Spleen (tissue), 7 donors: ENCODE measurements at regions not wholly inside any gene's neighbourhood (a gene's known extent, or its start where the extent isn't known, plus 50 kb on each side); places are given as distances from the start of the nearest gene placed in this dataset.

Source experiments
- CTCF ChIP-seq, 11 experiments: fragments of 200-600 bp in 7 of 11; fragments of 450-650 bp in 4 of 11; sonication (generic) in 4 of 11; IDR thresholded peaks in 8 of 11; conservative IDR thresholded peaks in 3 of 11; 1 replicate in 7 of 11; 2 replicates in 4 of 11; pipeline versions ENCODE4 v1.4.0 to v1.8.0; 2016 to 2021; ENCODE audit warnings: antibody characterized with exemption in 11 of 11, inconsistent platforms in 4 of 11, mild to moderate bottlenecking in 1 of 11
- POLR2A ChIP-seq, 3 donors: fragments of 450-650 bp; IDR thresholded peaks; one replicate each; pipeline ENCODE4 v1.5.1; 2017; ENCODE audit warnings: antibody characterized with exemption in 3 of 3, mild to moderate bottlenecking in 1 of 3
- POLR2AphosphoS5 ChIP-seq, 3 donors: sonication (generic); formaldehyde crosslinking; IDR thresholded peaks; one replicate each; pipeline ENCODE4 v1.5.1; 2017; ENCODE audit warnings: antibody characterized with exemption in 3 of 3
- donor health status: DM: no; HTN: no; CAD: no; lungs with moderate emphysema.
- donor health status: DM: no; HTN: no; CAD: no.
- donor health status: DM: no; HTN: no; CAD: no.

GRCh38 chr19:30731591-30731990 lies 359.4 kb downstream of the ZNF536 start:
- no peak for TF ChIP-seq CTCF (IDR thresholded peaks at IDR 0.05 in 8 of 11, conservative IDR thresholded peaks at IDR 0.05 in 3 of 11)
- TF ChIP-seq POLR2A (IDR thresholded peaks at IDR 0.05) = no peak
- no peak for TF ChIP-seq POLR2AphosphoS5 (IDR thresholded peaks at IDR 0.05)
